ENCODE measurements at regions not wholly inside any gene's neighbourhood (a gene's known extent, or its start where the extent isn't known, plus 50 kb on each side); places are given as distances from the start of the nearest gene placed in this dataset.
"Not testable (repeated sequence)": the region's sequence is repeated elsewhere in the genome, so short reads cannot be mapped to it uniquely, and the experiment has no call there.

- DNase-seq (ENCODE audit: low spot score) = no peak
- no peak overlapping the region for H3K27ac Mint-ChIP-seq
- H3K4me1 Mint-ChIP-seq (ENCODE audit: low read depth) = peaks cover 5% of the 10 kb centered on the region
- no peaks in the 10 kb centered on the region for H3K27me3 Mint-ChIP-seq (ENCODE audit: low read depth)
- H3K36me3 Mint-ChIP-seq (ENCODE audit: low read depth) = no peaks in the 10 kb centered on the region
- H3K4me3 Mint-ChIP-seq = no peak overlapping the region
- no peaks in the 10 kb centered on the region for H3K9me3 Mint-ChIP-seq
Observed at GRCh38 chr15:44836094-44836493, 99.8 kb downstream of the TRIM69 start.

GRCh38 chr15:44838929-44839328 lies 102.6 kb downstream of the TRIM69 start:
- DNase-seq (ENCODE audit: low spot score); H3K27me3 Mint-ChIP-seq (ENCODE audit: low read depth); H3K4me3 Mint-ChIP-seq; H3K4me1 Mint-ChIP-seq (ENCODE audit: low read depth); H3K27ac Mint-ChIP-seq; H3K9me3 Mint-ChIP-seq; H3K36me3 Mint-ChIP-seq (ENCODE audit: low read depth): not testable (repeated sequence)

- H3K9me3 Mint-ChIP-seq; H3K36me3 Mint-ChIP-seq (ENCODE audit: low read depth): not testable (repeated sequence)
Observed at GRCh38 chr15:44841762-44842161, 105.4 kb downstream of the TRIM69 start.

GRCh38 chr15:44842883-44843282 lies 106.6 kb downstream of the TRIM69 start:
- not testable (repeated sequence) for H3K4me3 Mint-ChIP-seq; DNase-seq (ENCODE audit: low spot score); H3K36me3 Mint-ChIP-seq (ENCODE audit: low read depth); H3K27me3 Mint-ChIP-seq (ENCODE audit: low read depth); H3K4me1 Mint-ChIP-seq (ENCODE audit: low read depth); H3K27ac Mint-ChIP-seq; H3K9me3 Mint-ChIP-seq

More at GRCh38 chr15:44841762-44842161, 105.4 kb downstream of the TRIM69 start:
- H3K4me3 Mint-ChIP-seq; H3K4me1 Mint-ChIP-seq (ENCODE audit: low read depth); DNase-seq (ENCODE audit: low spot score); H3K27me3 Mint-ChIP-seq (ENCODE audit: low read depth); H3K27ac Mint-ChIP-seq: not testable (repeated sequence)

GRCh38 chr15:44844936-44845335 lies 108.6 kb downstream of the TRIM69 start:
- not testable (repeated sequence) for DNase-seq (ENCODE audit: low spot score); H3K27me3 Mint-ChIP-seq (ENCODE audit: low read depth); H3K4me1 Mint-ChIP-seq (ENCODE audit: low read depth); H3K9me3 Mint-ChIP-seq; H3K27ac Mint-ChIP-seq; H3K36me3 Mint-ChIP-seq (ENCODE audit: low read depth); H3K4me3 Mint-ChIP-seq

GRCh38 chr15:44846156-44846555 lies 109.8 kb downstream of the TRIM69 start:
- not testable (repeated sequence) for DNase-seq (ENCODE audit: low spot score); H3K27me3 Mint-ChIP-seq (ENCODE audit: low read depth); H3K36me3 Mint-ChIP-seq (ENCODE audit: low read depth); H3K4me1 Mint-ChIP-seq (ENCODE audit: low read depth); H3K9me3 Mint-ChIP-seq; H3K4me3 Mint-ChIP-seq; H3K27ac Mint-ChIP-seq

- not testable (repeated sequence) for DNase-seq (ENCODE audit: low spot score); H3K4me3 Mint-ChIP-seq; H3K27ac Mint-ChIP-seq; H3K4me1 Mint-ChIP-seq (ENCODE audit: low read depth); H3K27me3 Mint-ChIP-seq (ENCODE audit: low read depth); H3K36me3 Mint-ChIP-seq (ENCODE audit: low read depth); H3K9me3 Mint-ChIP-seq
Observed at GRCh38 chr15:44847555-44847954, 108.9 kb upstream of the TERB2 start.

- not testable (repeated sequence) for H3K27ac Mint-ChIP-seq; DNase-seq (ENCODE audit: low spot score); H3K36me3 Mint-ChIP-seq (ENCODE audit: low read depth); H3K9me3 Mint-ChIP-seq; H3K27me3 Mint-ChIP-seq (ENCODE audit: low read depth); H3K4me3 Mint-ChIP-seq
- peaks cover 11% of the 10 kb centered on the region for H3K4me1 Mint-ChIP-seq (ENCODE audit: low read depth)
Observed at GRCh38 chr15:44848859-44849258, 107.6 kb upstream of the TERB2 start.

GRCh38 chr15:44849701-44850403 lies 106.6 kb upstream of the TERB2 start:
- not testable (repeated sequence) for H3K36me3 Mint-ChIP-seq (ENCODE audit: low read depth); H3K27ac Mint-ChIP-seq; DNase-seq (ENCODE audit: low spot score); H3K9me3 Mint-ChIP-seq; H3K4me3 Mint-ChIP-seq; H3K27me3 Mint-ChIP-seq (ENCODE audit: low read depth)
- H3K4me1 Mint-ChIP-seq (ENCODE audit: low read depth) = peaks cover 11% of the 10 kb centered on the region

- DNase-seq (ENCODE audit: low spot score) = peak; percentile 59
Observed at GRCh38 chr15:44853304-44853950, 103.1 kb upstream of the TERB2 start.

GRCh38 chr15:44854696-44855095 lies 101.8 kb upstream of the TERB2 start:
- not testable (repeated sequence) for H3K27me3 Mint-ChIP-seq (ENCODE audit: low read depth); H3K27ac Mint-ChIP-seq; H3K36me3 Mint-ChIP-seq (ENCODE audit: low read depth); DNase-seq (ENCODE audit: low spot score); H3K9me3 Mint-ChIP-seq; H3K4me3 Mint-ChIP-seq
- peaks cover 11% of the 10 kb centered on the region for H3K4me1 Mint-ChIP-seq (ENCODE audit: low read depth)

More at GRCh38 chr15:44853304-44853950, 103.1 kb upstream of the TERB2 start:
- not testable (repeated sequence) for H3K27me3 Mint-ChIP-seq (ENCODE audit: low read depth); H3K4me3 Mint-ChIP-seq; H3K9me3 Mint-ChIP-seq; H3K36me3 Mint-ChIP-seq (ENCODE audit: low read depth)
- Mint-ChIP-seq H3K27ac (peak overlapping the region; percentile 1), H3K4me1 (ENCODE audit: low read depth) (peaks cover 11% of the 10 kb centered on the region)

GRCh38 chr15:44856284-44856683 lies 100.2 kb upstream of the TERB2 start:
- peaks cover 11% of the 10 kb centered on the region for H3K4me1 Mint-ChIP-seq (ENCODE audit: low read depth)

GRCh38 chr15:44857164-44857710 lies 99.2 kb upstream of the TERB2 start:
- not testable (repeated sequence) for H3K9me3 Mint-ChIP-seq; H3K36me3 Mint-ChIP-seq (ENCODE audit: low read depth); H3K27ac Mint-ChIP-seq; H3K27me3 Mint-ChIP-seq (ENCODE audit: low read depth); DNase-seq (ENCODE audit: low spot score); H3K4me3 Mint-ChIP-seq
- peaks cover 11% of the 10 kb centered on the region for H3K4me1 Mint-ChIP-seq (ENCODE audit: low read depth)

More at GRCh38 chr15:44856284-44856683, 100.2 kb upstream of the TERB2 start:
- not testable (repeated sequence) for H3K27me3 Mint-ChIP-seq (ENCODE audit: low read depth); H3K4me3 Mint-ChIP-seq; H3K9me3 Mint-ChIP-seq; DNase-seq (ENCODE audit: low spot score); H3K27ac Mint-ChIP-seq; H3K36me3 Mint-ChIP-seq (ENCODE audit: low read depth)

- not testable (repeated sequence) for H3K4me1 Mint-ChIP-seq (ENCODE audit: low read depth); DNase-seq (ENCODE audit: low spot score); H3K27me3 Mint-ChIP-seq (ENCODE audit: low read depth); H3K36me3 Mint-ChIP-seq (ENCODE audit: low read depth); H3K9me3 Mint-ChIP-seq; H3K4me3 Mint-ChIP-seq; H3K27ac Mint-ChIP-seq
Observed at GRCh38 chr15:44859088-44859487, 97.4 kb upstream of the TERB2 start.
